Activated CD8-positive, alpha-beta memory T cell treated with anti-CD3 and anti-CD28 coated beads for 48 hours (primary cell): ENCODE measurements at regions not wholly inside any gene's neighbourhood (a gene's known extent, or its start where the extent isn't known, plus 50 kb on each side); places are given as distances from the start of the nearest gene placed in this dataset.
A peak's percentile ranks its signal among the peaks of the same experiment; 100 is the strongest.
"Not testable (repeated sequence)": the region's sequence is repeated elsewhere in the genome, so short reads cannot be mapped to it uniquely, and the experiment has no call there.

Experiments
- DNase-seq, 3 experiments: peaks; one replicate each; pipeline ENCODE4 v3.0.0-alpha.2; 2020; ENCODE audit warnings: low read depth in 2 of 3, low spot score in 2 of 3

- no peak for DNase-seq
Measured at GRCh38 chr4:128456171-128456570, 168.6 kb upstream of the PGRMC2 start.

- DNase-seq, result no peak
Measured at GRCh38 chr4:128455480-128455879, 167.9 kb upstream of the PGRMC2 start.

GRCh38 chr4:128454881-128455280 is 167.3 kb upstream of the PGRMC2 start:
- no peak for DNase-seq

DNA sequence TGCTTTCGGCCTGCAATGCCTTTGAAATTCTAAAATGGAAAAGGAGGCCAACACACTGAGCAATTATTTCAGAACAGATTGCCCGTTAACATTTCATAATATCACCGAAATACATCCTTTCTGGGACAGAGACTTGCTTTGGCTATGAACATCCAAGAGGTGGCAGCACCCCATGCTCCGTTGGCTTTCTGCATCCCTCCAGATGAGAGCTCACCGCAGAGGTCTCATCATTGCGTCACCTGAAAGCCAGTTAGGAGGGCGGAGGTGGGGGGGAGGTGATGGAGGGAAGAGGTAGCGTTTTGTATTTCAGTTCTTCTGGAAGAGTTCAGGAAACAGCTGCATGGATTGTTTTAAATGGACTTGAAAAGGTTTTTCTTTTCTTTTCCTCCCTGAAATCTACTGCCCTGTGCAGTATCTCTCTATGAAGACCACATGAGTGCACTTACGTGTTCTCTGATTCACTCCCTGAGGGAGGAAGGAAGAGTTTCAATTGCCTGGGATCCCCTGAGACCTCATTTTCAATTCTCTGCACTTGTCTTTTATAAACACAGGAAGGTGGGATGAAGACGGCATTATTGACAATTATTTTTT is 166.8 kb upstream of the PGRMC2 start:
- peak; percentile 8 to 38 (median 33) for DNase-seq

DNA sequence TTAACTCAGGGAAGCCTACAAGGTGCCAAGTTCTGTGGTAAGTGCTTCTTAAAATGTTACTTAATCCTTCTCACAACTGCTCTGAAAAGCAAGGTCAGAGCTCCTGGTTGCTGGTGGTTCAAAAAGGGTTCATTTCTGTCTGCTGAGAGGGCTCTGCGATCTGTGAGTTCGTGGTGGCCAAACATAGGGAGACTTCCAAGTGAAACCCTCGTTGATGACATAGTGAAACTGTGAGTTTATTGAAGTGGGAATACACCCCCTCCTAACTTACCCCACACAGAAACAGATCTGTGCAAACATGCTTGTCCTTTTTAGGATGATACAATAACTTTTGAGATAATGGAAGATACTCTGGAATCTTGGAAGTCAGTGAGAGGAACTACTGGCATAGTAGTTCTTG is 164.8 kb upstream of the PGRMC2 start:
- no peak for DNase-seq

GRCh38 chr4:128451270-128451905 is 163.8 kb upstream of the PGRMC2 start:
- no peak for DNase-seq

- DNase-seq, result no peak
Measured at GRCh38 chr4:128450326-128451120, 162.9 kb upstream of the PGRMC2 start.

DNA sequence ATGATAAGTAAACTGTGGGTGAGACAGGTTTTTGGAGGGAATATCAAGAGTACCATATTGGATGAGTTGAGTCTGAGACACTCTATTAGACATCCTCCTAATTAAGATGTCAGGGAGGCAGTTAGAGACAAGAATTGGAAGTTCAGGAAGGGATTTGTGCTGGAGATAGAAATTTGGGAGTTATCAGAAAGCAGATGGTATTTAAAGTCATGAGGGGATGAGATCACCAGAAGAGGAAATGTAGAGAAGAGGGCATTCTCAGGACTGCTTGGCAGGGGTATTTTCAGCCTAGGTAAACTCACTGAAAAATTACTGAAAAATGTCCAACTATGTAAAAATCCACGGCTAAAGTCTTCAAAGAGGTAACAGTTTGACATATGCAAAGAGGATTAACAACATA is 161.6 kb upstream of the PGRMC2 start:
- DNase-seq, result no peak

- no peak for DNase-seq
Measured at GRCh38 chr4:128444544-128445302, 157.1 kb upstream of the PGRMC2 start.

DNA sequence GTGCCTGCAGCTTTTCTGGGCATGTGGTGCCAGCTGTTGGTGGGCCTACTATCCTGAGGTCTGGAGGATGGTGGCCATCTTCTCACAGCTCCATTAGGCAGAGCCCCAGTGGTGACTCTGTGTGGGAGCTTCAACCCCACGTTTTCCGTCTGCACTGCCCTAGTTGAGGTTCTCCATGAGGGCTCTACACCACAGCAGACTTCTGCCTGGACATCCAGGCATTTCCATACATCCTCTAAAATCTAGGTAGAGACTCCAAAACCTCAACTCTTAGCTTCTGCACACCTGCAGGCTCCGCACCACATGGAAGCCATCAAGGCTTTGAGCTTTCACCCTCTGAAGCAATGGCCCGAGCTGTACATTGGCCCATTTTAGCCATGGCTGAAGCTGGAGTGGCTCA is 153.3 kb upstream of the PGRMC2 start:
- DNase-seq, result no peak

DNA sequence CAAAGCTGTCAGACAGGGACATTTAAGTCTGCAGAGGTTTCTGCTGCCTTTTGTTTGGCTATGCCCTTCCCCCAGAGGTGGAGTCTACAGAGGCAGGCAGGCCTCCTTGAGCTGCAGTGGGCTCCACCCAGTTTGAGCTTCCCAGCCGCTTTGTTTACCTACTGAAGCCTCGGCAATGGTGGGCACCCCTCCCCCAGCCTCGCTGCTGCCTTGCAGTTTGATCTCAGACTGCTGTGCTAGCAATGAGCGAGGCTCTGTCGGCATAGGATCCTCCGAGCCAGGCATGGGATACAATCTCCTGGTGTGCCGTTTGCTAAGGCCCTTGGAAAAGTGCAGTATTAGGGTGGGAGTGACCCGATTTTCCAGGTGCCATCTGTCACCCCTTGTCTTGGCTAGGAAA is 149.4 kb upstream of the PGRMC2 start:
- not testable (repeated sequence) for DNase-seq

DNA sequence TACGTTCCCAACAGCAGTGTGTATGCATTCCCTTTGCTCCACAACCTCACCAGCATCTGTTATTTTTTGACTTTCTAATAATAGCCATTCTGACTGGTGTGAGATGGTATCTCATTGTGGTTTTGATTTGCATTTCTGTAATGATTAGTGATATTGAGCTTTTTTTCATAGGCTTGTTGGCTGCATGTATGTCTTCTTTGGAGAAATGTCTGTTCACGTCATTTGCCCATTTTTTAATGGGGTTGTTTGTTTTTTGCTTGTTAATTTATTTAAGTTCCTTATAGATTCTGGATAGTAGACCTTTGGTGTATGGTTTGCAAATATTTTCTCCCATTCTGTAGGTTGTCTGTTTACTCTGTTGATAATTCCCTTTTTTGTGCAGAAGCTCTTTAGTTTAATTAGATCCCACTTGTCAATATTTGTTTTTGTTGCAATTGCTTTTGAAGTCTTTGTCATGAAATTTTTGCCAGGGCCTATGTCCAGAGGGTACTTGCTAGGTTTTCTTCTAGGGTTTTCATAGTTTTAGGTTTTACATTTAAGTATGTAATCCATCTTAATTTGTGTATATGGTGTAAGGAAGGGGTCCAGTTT is 141.5 kb upstream of the PGRMC2 start:
- DNase-seq, result not testable (repeated sequence)

GRCh38 chr4:128428397-128428796 is 140.8 kb upstream of the PGRMC2 start:
- no peak for DNase-seq

DNA sequence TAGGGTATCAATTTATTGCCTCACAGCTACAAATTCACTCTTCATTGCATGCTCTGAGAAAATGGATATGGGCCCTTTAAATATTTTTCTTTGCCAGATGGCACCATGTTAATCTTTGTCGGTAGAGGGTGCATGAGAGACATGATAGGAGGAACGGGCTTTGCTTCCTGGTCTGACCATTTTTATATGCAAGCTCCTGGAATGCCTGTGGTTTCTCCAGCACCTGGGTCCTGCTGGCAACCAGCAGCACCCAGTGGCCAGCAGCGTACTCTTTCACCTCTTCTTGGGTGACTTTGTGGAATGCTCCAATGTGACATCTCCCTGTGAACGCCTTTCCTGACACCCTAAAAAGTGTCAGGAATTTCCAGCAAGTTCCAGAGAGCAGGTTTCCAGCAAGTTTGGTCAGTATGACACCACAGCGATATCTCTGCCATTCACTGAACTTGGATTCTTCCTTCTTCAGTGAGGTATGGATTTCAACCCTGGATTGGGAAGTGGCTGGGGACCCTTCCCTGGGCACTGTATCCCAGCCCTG is 140.3 kb upstream of the PGRMC2 start:
- DNase-seq, result no peak

DNA sequence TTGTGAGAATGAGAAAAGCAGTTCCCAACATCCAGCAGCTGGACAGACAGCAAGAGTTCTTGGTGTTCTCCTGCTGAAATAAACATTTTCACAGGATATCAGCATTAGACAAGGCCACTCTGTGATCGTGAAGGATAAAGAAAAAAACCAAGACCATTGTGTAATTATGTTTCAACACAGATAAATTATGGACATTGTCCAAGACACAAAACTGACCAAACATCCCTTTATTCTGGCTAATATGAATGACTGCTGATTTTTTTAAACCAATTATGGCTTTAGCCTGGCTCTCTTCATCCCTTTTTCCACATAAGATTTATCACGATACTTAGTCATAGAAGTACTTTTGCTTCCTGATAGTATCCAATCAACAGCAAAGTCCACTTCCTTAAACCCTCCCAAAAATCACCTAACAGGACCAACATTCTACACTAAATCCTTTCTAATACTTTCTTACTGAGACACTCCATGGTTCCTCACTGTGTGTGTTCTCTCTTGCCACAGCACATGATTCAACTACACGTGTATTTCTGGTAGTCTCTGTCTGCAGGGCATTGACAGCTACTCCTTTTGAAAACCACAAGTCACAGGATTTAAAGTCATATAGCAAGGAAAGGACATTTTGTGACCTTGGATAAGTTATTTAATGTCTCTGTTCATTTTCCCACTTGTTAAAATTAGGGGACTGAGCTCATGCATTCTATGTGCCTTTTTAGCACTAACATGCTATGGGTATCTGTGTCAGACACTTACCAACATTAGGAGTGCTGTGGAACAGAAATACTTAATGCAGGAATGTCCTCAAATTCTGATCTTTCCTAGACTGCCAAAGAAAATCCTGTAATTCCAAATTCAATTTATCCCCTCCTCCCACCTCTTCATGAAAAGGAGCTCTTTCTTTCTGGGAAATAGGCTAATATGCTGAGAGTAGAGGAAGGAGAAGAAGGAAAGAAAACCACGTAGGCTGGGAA is 137.2 kb upstream of the PGRMC2 start:
- no peak for DNase-seq

DNA sequence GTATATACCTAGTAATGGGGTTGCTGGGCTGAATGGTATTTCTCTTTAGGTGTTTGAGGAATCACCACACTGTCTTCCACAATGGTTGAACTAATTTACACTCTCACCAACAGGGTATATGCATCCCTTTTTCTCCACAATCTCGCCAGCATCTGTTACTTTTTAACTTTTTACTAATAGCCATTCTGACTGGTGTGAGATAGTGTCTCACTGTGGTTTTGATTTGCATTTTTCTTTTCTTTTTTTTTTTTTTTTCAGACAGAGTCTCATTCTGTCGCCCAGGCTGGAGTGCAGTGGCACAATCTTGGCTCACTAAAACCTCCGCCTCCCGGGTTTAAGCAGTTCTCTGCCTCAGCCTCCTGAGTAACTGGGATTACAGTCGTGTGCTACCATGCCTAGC is 134.7 kb upstream of the PGRMC2 start:
- not testable (repeated sequence) for DNase-seq

GRCh38 chr4:128416921-128417320 is 129.3 kb upstream of the PGRMC2 start:
- no peak for DNase-seq

DNA sequence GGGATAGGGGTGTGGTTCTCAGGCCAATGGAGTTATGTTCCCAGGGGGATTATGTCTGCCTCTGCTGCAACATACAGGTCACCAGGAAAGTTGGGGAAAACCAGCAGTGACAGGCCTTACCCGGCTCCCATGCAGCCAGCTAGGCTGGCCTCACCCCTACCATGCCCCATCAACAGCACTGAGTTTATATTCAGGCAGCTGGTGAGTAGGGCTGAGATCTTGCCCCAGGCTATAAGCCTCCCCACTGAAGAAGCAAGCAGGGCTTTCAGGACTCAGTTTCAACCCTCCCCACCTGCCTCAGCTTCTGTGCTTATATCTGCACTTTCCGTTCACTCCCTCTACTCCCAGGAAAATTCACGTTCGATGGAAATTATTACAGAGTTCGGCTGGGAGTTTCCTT is 122.4 kb upstream of the PGRMC2 start:
- DNase-seq, result no peak

DNA sequence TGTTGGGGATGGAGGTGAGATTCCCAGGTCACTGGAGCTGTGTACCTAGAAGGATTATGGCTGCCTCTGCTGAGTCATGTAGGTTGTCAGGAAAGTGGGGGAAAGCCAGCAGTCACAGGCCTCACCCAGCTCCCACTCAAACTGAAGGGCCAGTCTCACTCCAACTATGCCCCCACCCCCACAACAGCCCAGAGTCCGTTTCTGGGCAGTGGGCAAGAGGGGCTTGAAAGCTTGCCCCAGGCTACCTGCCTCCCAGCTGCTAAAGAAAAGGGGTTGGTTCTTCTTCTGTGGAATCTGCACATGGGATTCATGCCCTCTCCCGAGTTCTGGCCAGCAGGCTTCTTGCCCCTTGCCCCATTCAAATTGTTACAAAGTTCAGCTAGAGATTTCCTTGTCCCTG is 116.0 kb upstream of the PGRMC2 start:
- no peak for DNase-seq

- no peak for DNase-seq
Measured at GRCh38 chr4:128394778-128395177, 107.2 kb upstream of the PGRMC2 start.
